ENCODE measurements at regions not wholly inside any gene's neighbourhood (a gene's known extent, or its start where the extent isn't known, plus 50 kb on each side); places are given as distances from the start of the nearest gene placed in this dataset.

DNA sequence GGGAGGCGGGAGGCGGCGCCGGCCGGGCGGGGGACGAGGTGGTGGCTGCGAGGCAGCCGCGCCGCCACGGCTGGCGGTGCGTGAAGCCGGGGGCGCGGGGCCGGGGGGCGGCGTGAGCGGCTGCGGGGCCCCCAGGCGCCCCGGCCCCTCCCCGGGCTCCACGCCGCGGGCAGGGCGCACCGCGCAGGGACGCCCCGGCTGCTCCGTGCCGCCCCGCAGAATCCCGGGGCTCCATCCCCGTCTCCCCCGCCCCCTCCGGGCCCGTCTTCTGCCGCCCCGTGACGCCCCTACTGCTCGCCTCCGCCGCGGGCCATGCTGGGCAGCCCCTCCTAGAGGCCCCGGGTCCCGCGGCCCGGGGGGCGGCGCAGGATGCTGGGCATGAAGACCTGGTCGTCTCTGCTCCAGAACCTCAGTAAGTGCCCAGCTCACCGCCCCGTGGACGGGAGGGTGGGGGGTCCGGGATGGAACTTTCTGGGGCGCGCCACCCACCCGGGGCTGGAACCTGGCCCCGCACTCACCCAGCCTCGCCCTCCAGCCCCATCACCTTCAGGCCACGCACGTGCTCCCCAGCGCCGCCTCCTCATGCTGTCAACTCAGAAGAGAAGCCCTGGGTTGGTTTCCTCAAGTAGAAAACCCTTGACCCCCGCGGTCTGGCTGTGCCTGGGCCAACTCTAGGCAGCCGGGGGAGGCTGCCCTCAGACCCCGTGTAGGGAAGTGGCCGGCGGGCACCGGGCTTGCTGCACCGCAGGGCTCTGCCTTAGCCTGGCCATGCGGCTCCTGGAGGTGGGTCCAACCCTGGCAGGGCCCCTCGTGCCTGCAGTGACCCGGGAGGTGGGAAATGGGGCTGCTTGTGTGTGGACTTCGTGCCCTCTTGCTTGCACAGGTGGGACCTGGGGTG lies 150.2 kb upstream of the GSE1 start:
- Histone ChIP-seq H3K27me3 (replicated peaks; ENCODE audit: control insufficient read depth, insufficient read depth, low read length) (peaks cover 9% of the 10 kb centered on the region), H3K36me3 (ENCODE audit: control insufficient read depth, insufficient read depth, low read length) (no peaks in the 10 kb centered on the region), H3K4me3 (replicated peaks; ENCODE audit: low read depth, low read length) (no peak overlapping the region)
- TF ChIP-seq, protein P1, sequence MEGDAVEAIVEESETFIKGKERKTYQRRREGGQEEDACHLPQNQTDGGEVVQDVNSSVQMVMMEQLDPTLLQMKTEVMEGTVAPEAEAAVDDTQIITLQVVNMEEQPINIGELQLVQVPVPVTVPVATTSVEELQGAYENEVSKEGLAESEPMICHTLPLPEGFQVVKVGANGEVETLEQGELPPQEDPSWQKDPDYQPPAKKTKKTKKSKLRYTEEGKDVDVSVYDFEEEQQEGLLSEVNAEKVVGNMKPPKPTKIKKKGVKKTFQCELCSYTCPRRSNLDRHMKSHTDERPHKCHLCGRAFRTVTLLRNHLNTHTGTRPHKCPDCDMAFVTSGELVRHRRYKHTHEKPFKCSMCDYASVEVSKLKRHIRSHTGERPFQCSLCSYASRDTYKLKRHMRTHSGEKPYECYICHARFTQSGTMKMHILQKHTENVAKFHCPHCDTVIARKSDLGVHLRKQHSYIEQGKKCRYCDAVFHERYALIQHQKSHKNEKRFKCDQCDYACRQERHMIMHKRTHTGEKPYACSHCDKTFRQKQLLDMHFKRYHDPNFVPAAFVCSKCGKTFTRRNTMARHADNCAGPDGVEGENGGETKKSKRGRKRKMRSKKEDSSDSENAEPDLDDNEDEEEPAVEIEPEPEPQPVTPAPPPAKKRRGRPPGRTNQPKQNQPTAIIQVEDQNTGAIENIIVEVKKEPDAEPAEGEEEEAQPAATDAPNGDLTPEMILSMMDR (IDR thresholded peaks at IDR 0.05; ENCODE audit: insufficient read depth, low read length, poor library complexity, severe bottlenecking): no peak
- no peak for DNase-seq (ENCODE audit: extremely low read depth, insufficient read length)

DNA sequence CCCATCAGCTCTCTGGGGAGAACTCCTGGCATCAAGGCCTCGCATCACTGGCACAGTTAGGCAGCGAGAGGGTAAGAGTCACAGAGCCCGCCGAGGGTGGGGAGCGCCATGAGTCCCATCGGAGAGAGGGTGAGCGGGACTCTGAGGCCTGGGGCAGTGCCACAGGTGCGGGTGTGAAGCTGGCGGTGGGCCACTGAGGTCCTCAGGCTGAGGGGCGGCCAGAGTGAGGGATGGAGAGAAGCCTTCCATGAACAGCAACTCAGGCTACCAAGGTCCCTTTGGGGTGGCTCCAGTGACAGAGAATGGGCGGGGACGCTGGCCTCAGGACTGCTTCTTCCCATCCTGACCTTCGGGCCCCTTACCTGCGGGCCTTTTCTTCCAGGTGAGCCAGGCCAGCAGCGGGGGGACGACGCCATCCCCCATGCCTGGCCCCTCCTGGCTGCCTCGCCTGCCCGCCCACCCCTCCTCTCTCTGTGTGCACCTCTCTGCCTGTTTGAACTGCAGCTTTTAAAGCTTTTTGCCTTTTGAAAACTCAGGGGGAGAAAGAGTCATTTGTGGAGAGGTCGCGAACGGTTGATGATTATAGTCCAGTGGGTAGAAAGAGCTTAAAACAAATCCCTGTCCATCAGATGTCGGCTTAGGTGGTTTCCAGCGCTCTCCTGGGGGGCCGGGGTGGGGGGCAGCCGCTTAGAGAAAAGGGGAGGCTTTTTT lies 149.3 kb upstream of the GSE1 start:
- H3K4me3 ChIP-seq (replicated peaks; ENCODE audit: low read depth, low read length): no peak overlapping the region
- peaks cover 9% of the 10 kb centered on the region for H3K27me3 ChIP-seq (replicated peaks; ENCODE audit: control insufficient read depth, insufficient read depth, low read length)
- DNase-seq (ENCODE audit: extremely low read depth, insufficient read length): no peak
- TF ChIP-seq, protein P1 (IDR thresholded peaks at IDR 0.05; ENCODE audit: insufficient read depth, low read length, poor library complexity, severe bottlenecking): no peak
- H3K36me3 ChIP-seq (ENCODE audit: control insufficient read depth, insufficient read depth, low read length): no peaks in the 10 kb centered on the region

DNA sequence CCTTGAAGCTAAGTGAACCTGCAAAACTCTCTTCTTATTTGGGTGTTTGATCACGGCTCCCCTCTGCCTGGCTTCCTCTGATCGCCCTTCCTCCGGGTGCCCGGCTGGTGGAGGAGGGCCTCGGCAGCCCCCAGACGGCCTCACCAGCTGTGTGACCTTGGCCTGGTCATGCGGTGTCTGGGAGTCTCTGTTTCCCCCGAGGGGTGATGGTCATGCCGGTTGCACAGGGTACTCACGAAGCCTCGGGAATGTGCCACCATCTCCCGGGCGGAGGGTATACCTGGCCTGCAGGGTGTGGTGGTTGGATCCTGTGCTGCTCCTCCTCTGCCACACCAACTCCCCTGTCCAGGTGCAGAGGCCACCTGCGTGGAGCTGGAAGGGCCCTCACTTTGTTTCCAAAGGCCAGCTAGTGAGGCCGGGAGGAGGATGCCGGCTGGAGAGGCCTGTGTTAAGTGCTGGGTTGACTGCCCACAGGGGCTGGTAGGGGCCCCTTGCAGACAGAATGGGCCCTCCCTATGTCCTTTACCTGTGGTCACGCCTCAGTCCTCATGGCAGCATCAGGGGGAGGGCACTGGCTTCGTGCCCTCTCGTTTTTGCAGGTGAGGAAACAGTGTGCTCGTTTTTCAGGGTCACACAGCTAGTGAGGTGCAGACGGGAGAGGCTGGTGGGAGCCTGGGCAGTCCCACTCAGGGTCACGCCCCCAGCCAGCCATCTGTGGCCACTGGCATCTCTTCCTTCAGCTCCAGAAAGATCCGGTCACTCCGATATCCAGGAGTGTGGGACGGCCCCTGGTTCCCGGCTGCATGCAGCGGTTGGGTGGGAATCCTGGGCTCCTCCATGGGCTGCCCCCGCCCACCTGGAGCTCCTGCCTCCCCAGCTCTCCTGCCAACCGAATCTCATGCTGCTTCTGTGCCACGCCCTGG lies 148.5 kb upstream of the GSE1 start:
- TF ChIP-seq, protein P1 (IDR thresholded peaks at IDR 0.05; ENCODE audit: insufficient read depth, low read length, poor library complexity, severe bottlenecking): no peak
- no peak for DNase-seq (ENCODE audit: extremely low read depth, insufficient read length)
- Histone ChIP-seq H3K4me3 (replicated peaks; ENCODE audit: low read depth, low read length) (no peak overlapping the region), H3K27me3 (replicated peaks; ENCODE audit: control insufficient read depth, insufficient read depth, low read length) (peaks cover 9% of the 10 kb centered on the region), H3K36me3 (ENCODE audit: control insufficient read depth, insufficient read depth, low read length) (no peaks in the 10 kb centered on the region)

DNA sequence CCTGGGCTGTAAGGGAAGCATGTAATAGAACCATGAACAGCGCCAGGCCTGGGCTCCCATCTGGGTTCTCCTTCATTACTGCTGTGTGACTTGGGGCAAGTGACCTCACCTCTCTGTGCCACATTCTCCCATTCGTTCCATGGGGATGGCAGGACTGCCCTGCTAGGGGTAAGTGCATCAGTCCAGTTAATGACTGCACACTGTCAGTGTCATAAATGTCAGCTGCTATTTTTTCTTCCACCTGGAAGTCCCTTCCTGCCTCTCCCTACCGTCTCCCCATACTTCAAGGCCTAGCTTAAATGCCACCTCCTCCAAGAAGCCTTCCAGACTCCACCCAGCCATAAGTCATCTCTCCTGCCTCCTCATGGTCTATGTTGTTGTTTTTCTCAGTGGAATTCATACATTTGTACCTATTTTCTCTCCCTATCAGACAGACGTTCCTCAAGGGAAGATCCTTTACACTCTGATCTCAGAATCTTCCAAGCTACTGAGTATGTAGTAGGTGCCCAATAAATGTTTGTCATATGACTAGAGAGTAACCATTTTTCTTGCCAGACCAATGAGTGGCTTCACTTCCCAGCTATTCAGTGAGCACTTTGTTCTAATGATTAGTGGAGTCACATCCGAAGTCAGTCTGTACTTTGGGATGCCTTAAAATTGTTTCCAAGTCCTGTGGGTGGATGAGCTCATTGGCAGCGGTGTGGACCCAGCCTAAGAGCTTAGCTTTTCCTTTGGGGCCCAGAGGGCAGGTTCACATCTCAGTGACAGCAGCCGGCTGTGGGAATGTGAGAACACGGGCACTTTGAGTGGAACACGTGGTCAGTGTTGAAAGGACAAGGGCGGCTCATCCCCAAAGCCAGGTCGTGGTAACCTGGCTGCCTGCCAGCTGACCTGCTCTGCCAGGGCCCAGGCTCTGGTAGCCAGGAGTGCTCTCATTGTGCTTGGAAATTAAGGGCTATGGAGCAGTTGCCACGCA lies 147.5 kb upstream of the GSE1 start:
- TF ChIP-seq, protein P1 (IDR thresholded peaks at IDR 0.05; ENCODE audit: insufficient read depth, low read length, poor library complexity, severe bottlenecking): no peak

More for the DNA sequence above, 147.5 kb upstream of the GSE1 start:
- Histone ChIP-seq H3K36me3 (ENCODE audit: control insufficient read depth, insufficient read depth, low read length) (no peaks in the 10 kb centered on the region), H3K4me3 (replicated peaks; ENCODE audit: low read depth, low read length) (no peak overlapping the region), H3K27me3 (replicated peaks; ENCODE audit: control insufficient read depth, insufficient read depth, low read length) (peaks cover 7% of the 10 kb centered on the region)
- DNase-seq (ENCODE audit: extremely low read depth, insufficient read length): no peak
